Activated T-helper 1 cell treated with anti-CD3 and anti-CD28 coated beads, Interleukin-12 subunit alpha, Interleukin-12 subunit beta, Interleukin-2, Interleukin-4 antibody, amounts not matched to agents 30 ng/mL and 10 ng/mL and 1 ng/mL, durations not matched to agents 14 hours and 24 hours and 36 hours (primary cell): ENCODE measurements at regions not wholly inside any gene's neighbourhood (a gene's known extent, or its start where the extent isn't known, plus 50 kb on each side); places are given as distances from the start of the nearest gene placed in this dataset.

Experiments
- DNase-seq: peaks from one replicate; pipeline ENCODE4 v3.0.0; 2021; ENCODE audit warnings: low spot score
- H3K27ac Mint-ChIP-seq: one replicate; pipeline ENCODE4 v1.8.0; 2021; ENCODE audit warnings: mild to moderate bottlenecking, mixed read lengths
- H3K27me3 Mint-ChIP-seq: one replicate; pipeline ENCODE4 v1.8.0; 2022; ENCODE audit warnings: mild to moderate bottlenecking, moderate library complexity, mixed read lengths; ENCODE audit not compliant: insufficient read depth
- H3K36me3 Mint-ChIP-seq: one replicate; pipeline ENCODE4 v1.8.0; 2021; ENCODE audit warnings: low read depth, mixed read lengths
- H3K4me1 Mint-ChIP-seq: one replicate; pipeline ENCODE4 v1.8.0; 2021; ENCODE audit warnings: low read depth, mixed read lengths
- H3K4me3 Mint-ChIP-seq: one replicate; pipeline ENCODE4 v1.8.0; 2021; ENCODE audit warnings: mild to moderate bottlenecking, moderate library complexity, mixed read lengths
- H3K9me3 Mint-ChIP-seq: one replicate; pipeline ENCODE4 v1.8.0; 2021; ENCODE audit warnings: mixed read lengths
- intact Hi-C: fragments of 100-400 bp; cut with micrococcal nuclease; formaldehyde crosslinking; loops from one replicate; pipeline ENCODE4 v1.15.1; 2024

DNA sequence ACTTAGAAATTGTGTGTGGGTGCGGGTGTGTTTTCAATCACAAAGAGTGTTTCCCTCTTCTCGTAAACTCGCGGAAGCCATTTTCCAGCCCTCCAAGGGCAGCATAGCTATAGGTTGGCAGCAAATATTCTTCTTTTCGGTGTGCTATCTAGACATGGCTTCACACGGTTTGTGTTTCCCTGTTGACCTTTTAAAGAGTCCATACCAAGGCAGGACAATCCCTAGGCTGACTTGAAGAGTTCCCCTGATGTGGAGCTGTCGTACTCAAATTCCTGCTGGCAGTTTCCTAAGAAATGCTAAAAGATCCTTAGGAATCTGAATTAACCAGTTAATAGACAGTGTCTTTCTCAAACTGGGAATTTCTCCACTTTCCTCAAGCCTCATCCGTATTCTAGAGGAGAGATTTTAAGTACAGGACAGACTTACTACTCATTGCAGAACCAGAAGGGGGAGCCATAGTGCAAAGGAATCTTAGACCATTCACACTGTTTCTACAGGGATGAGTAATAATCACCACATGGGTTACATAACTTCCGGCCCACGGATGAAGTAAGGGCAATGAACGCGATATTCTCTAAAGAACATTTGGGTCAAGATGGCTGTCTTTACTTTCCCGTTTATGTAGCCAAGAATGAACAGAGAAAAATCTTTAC, 288.6 kb upstream of the ELAC2 start:
- Mint-ChIP-seq H3K36me3 (no peaks in the 10 kb centered on the region), H3K4me3 (no peak overlapping the region), H3K27ac (no peak overlapping the region), H3K4me1 (no peaks in the 10 kb centered on the region), H3K9me3 (peaks cover 6% of the 10 kb centered on the region), H3K27me3 (no peaks in the 10 kb centered on the region)
- no peak for DNase-seq
- intact Hi-C loops, result no loop called here

DNA sequence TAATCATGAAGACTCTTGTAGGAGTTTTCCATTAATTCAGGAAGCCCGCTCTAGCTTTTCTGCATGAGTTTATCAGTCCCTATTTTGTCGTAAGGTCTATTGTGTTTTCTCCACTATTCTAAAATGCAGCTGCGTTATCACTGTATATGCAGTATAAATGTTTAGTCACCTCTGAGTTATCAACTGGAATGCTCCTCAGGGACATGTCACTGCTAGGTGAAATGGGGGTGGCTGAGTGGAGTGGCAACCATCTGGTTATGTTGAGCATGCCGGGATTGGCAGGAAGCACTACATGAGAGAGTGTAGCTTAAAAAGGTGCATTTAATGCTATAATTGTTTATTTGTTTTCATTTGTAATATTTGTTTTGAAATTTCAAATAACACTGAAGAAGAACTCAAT, 285.2 kb upstream of the ELAC2 start:
- Mint-ChIP-seq H3K36me3 (no peaks in the 10 kb centered on the region), H3K4me1 (no peaks in the 10 kb centered on the region), H3K4me3 (no peak overlapping the region), H3K27me3 (no peaks in the 10 kb centered on the region), H3K9me3 (peaks cover 6% of the 10 kb centered on the region), H3K27ac (no peak overlapping the region)
- intact Hi-C loops, result no loop called here
- DNase-seq, result no peak

DNA sequence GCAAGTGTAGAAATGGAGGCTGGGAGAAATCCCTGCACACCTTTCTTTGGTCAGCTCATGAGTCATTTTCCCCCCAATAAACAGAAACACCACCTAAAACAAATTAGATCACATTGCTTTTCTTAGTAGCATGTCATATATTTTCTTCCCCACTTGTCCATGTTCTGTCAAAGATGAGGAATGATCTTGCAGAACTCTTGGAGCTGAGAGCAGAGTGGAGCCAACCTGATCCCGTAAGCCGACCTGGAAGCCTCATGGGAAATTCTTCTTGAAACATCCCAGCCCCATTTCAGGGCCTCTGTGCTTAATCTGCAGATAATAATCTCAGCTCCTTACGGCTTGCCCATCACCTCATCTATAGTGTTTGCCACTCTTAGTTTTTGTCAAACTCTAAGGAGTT, 284.6 kb upstream of the ELAC2 start:
- no peak overlapping the region for H3K27ac Mint-ChIP-seq
- no peak for DNase-seq
- no peaks in the 10 kb centered on the region for H3K36me3 Mint-ChIP-seq
- H3K27me3 Mint-ChIP-seq, result no peaks in the 10 kb centered on the region
- peaks cover 6% of the 10 kb centered on the region for H3K9me3 Mint-ChIP-seq
- H3K4me1 Mint-ChIP-seq, result no peaks in the 10 kb centered on the region
- H3K4me3 Mint-ChIP-seq, result no peak overlapping the region
- intact Hi-C loops, result no loop called here

DNA sequence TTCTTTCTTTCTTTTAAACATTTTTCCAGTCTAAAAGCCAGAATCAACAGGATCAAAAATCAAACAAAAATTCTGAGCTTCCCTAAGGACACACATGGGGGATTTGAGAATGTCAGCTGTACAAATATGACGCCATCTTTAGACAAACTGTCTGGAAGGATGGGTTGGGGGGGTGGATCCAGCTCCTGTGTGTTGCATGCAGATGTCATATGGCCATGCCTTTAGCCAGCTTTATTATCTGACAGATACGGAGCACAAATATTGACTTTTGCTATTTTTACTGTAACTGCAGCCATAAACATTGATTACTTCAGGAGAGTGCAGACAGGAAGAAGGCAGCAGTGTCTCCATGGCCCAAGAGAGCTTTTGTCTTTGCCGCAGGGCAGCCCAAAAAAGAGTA, 279.4 kb upstream of the ELAC2 start:
- Mint-ChIP-seq H3K27me3 (no peaks in the 10 kb centered on the region), H3K27ac (no peak overlapping the region), H3K36me3 (no peaks in the 10 kb centered on the region), H3K4me3 (no peak overlapping the region), H3K4me1 (no peaks in the 10 kb centered on the region), H3K9me3 (no peaks in the 10 kb centered on the region)
- intact Hi-C loops, result no loop called here
- no peak for DNase-seq

DNA sequence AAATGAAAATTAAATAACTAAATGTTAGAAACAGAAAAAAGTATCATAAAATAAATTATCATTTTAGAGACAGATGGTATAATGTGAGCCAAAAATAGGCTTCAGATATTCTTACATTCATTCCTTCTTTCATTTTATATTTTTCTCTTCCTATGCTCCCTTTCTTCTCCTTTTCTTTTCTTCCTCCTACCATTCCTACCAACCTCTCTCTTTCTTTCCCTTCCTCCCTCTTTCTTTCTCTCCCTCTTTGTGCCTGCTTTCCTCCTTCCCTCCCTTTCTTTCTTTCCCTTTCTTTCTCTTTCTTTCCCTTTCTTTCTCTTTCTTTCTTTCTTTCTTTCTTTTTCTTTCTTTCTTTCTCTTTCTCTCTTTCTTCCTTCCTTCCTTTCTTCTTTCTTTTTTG, 275.6 kb upstream of the ELAC2 start:
- no peaks in the 10 kb centered on the region for H3K4me1 Mint-ChIP-seq
- intact Hi-C loops, result no loop called here

DNA sequence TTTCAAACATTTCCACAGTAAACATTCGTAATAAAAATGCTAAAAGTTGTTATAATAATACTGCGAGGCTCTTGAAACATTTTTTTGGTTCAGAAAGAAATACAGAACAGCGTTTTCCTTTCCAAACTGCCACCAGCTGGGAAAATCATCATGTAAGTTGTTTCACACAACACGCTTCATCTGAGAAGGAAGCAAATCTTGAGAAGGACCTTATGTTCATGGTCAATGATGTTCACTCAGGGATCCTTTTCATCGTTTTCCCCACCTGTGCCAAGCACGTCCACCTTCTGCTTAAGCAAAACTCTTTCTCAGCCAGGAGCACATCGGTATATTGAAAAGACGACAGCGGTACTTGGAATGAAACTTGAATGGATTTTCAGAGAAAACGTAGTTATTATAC, 274.5 kb upstream of the ELAC2 start:
- no peaks in the 10 kb centered on the region for H3K27me3 Mint-ChIP-seq
- H3K9me3 Mint-ChIP-seq, result no peaks in the 10 kb centered on the region
- no peak overlapping the region for H3K4me3 Mint-ChIP-seq
- no peak for DNase-seq
- no peaks in the 10 kb centered on the region for H3K36me3 Mint-ChIP-seq
- H3K4me1 Mint-ChIP-seq, result no peaks in the 10 kb centered on the region
- intact Hi-C loops, result no loop called here
- H3K27ac Mint-ChIP-seq, result no peak overlapping the region

More for the DNA sequence above, 275.6 kb upstream of the ELAC2 start:
- Mint-ChIP-seq H3K4me3 (no peak overlapping the region), H3K9me3 (no peaks in the 10 kb centered on the region), H3K27ac (no peak overlapping the region), H3K27me3 (no peaks in the 10 kb centered on the region), H3K36me3 (no peaks in the 10 kb centered on the region)
- DNase-seq, result no peak

DNA sequence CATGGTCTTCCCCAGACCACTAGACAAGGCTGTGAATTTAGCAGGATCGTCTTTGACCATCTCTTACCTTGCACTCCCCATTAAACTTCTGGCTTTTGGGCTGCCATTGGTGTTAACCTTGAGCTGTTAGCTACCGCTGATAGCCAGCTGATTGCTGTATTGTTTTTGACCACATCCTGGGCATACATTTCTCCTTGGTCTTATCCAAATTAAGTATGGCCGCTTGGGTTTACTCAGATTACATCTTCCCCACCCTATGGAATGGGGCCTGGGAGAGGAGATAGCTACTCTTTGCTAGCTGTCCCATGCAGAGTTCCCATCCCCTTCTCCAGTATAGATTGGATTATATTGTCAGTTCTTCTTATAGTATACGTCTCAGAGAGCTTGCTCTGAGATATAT, 270.4 kb upstream of the ELAC2 start:
- Mint-ChIP-seq H3K27ac (no peak overlapping the region), H3K27me3 (no peaks in the 10 kb centered on the region), H3K4me3 (no peak overlapping the region), H3K36me3 (no peaks in the 10 kb centered on the region), H3K4me1 (no peaks in the 10 kb centered on the region), H3K9me3 (no peaks in the 10 kb centered on the region)
- intact Hi-C loops, result no loop called here
- DNase-seq, result no peak

DNA sequence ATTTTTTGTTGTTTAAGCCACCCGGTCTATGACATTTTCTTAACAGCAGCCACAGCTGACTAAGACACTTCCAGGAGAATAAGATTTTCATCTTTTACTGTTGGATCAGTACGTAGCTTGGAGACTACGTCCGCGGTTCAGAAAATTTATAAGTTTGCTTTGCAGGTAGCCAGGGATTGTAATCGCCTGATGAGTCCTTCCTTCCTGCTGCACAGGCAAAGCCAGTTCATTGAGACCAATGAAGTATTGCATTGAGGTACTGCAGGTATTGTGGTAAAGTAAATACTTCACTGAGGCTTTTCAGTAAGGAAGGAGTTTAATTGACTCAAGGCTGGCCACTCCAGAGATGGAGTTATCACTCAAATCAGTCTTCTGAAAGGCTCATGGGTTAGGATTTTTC, 269.4 kb upstream of the ELAC2 start:
- no peak overlapping the region for H3K27ac Mint-ChIP-seq
- no peaks in the 10 kb centered on the region for H3K36me3 Mint-ChIP-seq
- no peak for DNase-seq
- intact Hi-C loops, result no loop called here
- H3K4me3 Mint-ChIP-seq, result no peak overlapping the region
- no peaks in the 10 kb centered on the region for H3K4me1 Mint-ChIP-seq
- H3K9me3 Mint-ChIP-seq, result no peaks in the 10 kb centered on the region
- no peaks in the 10 kb centered on the region for H3K27me3 Mint-ChIP-seq

DNA sequence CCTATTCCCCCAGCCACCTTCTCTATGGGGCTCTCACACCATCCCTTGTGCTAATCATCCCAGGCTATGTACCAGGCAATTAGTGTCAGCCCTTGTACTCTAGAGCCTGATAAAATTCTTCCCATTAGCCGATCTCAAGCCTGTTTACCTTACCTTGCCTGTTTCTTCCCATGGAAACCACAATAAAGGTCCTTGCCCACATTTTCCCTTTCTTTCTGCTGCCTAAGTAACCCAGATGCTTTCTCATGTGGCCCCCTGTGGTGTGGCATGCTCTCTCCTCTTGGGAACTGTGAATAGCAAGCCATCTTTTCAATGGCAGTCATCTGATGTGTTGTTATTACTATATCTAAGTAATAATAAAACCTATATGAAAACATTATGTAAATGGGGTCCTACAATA, 265.8 kb upstream of the ELAC2 start:
- no peak overlapping the region for H3K4me3 Mint-ChIP-seq
- H3K9me3 Mint-ChIP-seq, result no peaks in the 10 kb centered on the region
- no peak for DNase-seq
- H3K36me3 Mint-ChIP-seq, result no peaks in the 10 kb centered on the region
- H3K27ac Mint-ChIP-seq, result no peak overlapping the region
- H3K27me3 Mint-ChIP-seq, result no peaks in the 10 kb centered on the region
- intact Hi-C loops, result no loop called here
- H3K4me1 Mint-ChIP-seq, result no peaks in the 10 kb centered on the region

DNA sequence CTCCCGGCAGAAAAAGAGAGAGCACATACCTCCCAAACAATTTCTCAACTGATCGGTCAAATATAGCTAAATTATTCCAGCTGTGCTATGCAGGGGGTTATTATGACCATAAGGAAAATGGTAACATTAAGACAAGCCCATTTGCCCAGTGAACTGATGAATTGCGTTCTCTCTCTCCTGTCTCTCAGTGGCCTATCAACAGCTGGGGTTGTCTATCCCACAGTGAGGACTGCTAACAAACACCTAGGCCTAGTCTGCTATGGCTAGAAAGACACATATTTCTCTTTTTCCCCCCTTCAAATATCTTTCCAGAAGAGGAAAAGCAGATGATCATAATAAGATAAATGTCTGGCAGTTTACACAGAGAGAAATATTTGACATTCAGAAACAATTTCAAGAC, 263.8 kb upstream of the ELAC2 start:
- no peaks in the 10 kb centered on the region for H3K4me1 Mint-ChIP-seq
- intact Hi-C loops, result no loop called here
- no peaks in the 10 kb centered on the region for H3K36me3 Mint-ChIP-seq
- no peaks in the 10 kb centered on the region for H3K27me3 Mint-ChIP-seq
- H3K27ac Mint-ChIP-seq, result no peak overlapping the region
- H3K4me3 Mint-ChIP-seq, result no peak overlapping the region
- H3K9me3 Mint-ChIP-seq, result no peaks in the 10 kb centered on the region
- DNase-seq, result no peak

DNA sequence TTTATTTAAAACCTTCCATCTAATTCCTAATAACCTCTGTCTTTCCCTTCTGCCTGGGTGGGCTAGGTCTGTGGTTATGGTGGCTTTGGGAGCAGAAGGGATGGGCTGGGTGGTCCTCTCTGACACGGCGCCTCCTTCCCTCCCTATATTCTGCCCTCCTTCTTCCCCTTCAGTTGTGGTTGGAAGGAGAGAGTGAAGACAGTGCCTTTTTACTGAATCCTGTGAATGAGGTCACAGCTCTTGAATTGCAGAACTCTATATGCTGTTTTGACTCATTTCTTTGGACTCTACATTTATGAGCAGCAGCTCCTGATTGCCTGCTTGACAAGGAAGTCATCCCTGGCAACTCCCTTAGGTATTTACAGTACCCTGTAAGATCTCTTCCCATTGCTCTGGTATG, 256.0 kb upstream of the ELAC2 start:
- Mint-ChIP-seq H3K36me3 (no peaks in the 10 kb centered on the region), H3K4me1 (no peaks in the 10 kb centered on the region), H3K4me3 (no peak overlapping the region), H3K27me3 (no peaks in the 10 kb centered on the region), H3K9me3 (peaks cover 5% of the 10 kb centered on the region), H3K27ac (no peak overlapping the region)
- intact Hi-C loops, result no loop called here
- no peak for DNase-seq

DNA sequence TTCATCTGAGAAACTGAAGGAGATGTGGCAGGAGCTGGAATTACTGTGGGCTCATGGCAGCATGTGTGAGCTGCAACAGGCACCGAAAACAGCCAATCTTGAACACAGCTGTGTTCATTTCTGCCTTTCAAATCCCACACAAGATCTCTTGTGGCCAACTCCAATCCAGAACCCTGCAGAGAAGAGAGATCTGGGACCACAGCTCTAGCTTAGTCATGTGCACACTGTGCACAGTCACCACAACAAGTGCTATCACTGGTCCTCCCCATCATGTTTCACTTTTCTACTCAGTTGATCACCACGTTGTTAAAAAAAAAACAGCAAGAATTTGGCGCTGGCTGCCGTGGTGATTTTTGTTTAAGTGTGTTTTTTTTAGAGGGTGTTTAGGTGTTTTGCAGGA, 254.5 kb upstream of the ELAC2 start:
- intact Hi-C loops, result no loop called here
- no peaks in the 10 kb centered on the region for H3K4me1 Mint-ChIP-seq
- H3K4me3 Mint-ChIP-seq, result no peak overlapping the region
- H3K27me3 Mint-ChIP-seq, result no peaks in the 10 kb centered on the region
- no peak overlapping the region for H3K27ac Mint-ChIP-seq
- H3K9me3 Mint-ChIP-seq, result peaks cover 5% of the 10 kb centered on the region
- DNase-seq, result no peak
- H3K36me3 Mint-ChIP-seq, result no peaks in the 10 kb centered on the region

DNA sequence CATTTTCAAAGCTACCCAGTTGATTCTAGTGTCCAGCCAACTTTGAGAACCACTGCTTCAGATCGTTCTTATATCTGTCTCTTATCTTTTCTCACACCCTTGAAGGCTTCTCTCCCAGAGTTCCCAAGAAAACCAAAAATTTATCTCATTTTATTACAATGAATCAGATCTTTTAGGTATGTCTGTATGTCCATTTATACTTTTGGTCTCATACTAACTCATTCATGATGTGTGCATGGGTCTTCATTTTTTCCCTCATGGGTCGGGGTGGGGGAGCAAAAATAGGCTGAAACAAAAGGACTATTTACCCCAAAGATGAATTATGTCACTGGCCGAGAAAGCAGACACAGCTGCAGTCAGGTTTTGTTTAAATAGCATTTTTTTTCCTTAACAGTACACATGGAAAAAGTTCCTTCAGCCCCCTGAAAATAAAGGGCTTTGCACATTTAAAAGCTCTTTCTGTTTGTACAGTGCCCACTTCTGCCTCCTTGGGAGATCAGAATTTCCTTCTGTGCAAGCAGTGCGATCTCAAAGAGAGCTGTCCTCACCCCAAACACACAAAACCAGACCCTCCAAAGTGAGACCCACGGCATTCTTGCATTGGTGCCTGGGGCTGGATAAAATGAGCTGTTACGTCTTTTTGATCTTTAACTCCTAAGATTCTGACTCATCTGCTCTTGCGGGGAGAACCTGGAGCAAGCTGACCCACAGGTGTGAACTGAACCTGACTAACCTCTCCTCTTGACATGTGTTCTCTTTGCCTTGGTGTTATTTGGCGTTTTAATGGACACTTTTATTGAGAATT, 251.2 kb upstream of the ELAC2 start:
- intact Hi-C loops, result no loop called here
- H3K27me3 Mint-ChIP-seq, result no peaks in the 10 kb centered on the region
- no peak overlapping the region for H3K4me3 Mint-ChIP-seq
- DNase-seq, result no peak
- H3K36me3 Mint-ChIP-seq, result no peaks in the 10 kb centered on the region
- H3K27ac Mint-ChIP-seq, result no peak overlapping the region
- H3K9me3 Mint-ChIP-seq, result peaks cover 5% of the 10 kb centered on the region
- H3K4me1 Mint-ChIP-seq, result no peaks in the 10 kb centered on the region

DNA sequence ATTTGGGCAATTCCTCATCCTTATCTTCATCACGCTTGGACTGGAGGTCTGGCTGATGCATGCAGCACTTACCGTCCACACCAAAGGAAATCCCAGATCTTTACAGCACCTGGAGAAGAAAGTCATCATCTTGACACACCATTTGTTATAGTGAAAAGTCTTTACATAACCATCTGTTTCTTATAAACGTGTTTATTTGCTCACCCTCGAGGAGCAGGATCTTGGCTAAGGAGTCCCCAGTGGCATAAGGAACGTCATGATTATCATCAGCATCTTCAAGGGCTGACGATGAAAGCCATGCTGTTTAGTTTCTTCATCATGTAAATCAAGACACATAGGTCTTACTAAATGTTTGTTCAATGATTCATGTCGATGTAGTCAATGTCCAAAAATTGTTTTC, 248.8 kb upstream of the ELAC2 start:
- Mint-ChIP-seq H3K27ac (no peak overlapping the region), H3K27me3 (no peaks in the 10 kb centered on the region), H3K4me3 (no peak overlapping the region), H3K36me3 (no peaks in the 10 kb centered on the region), H3K4me1 (no peaks in the 10 kb centered on the region), H3K9me3 (peaks cover 5% of the 10 kb centered on the region)
- no peak for DNase-seq
- intact Hi-C loops, result no loop called here
